Thyroid gland (tissue), 4 donors: ENCODE measurements at regions not wholly inside any gene's neighbourhood (a gene's known extent, or its start where the extent isn't known, plus 50 kb on each side); places are given as distances from the start of the nearest gene placed in this dataset.

Source experiments
- CTCF ChIP-seq, 6 experiments: fragments of 200-600 bp in 3 of 6; fragments of 450-650 bp in 3 of 6; sonication (generic) in 3 of 6; IDR thresholded peaks; one replicate each; pipeline ENCODE4 v1.5.1; 2016 to 2019; ENCODE audit warnings: antibody characterized with exemption in 6 of 6, mild to moderate bottlenecking in 2 of 6, inconsistent platforms in 1 of 6, moderate library complexity in 1 of 6
- POLR2A ChIP-seq, 2 donors: fragments of 450-650 bp; IDR thresholded peaks; one replicate each; pipeline ENCODE4 v1.6.1; 2017; ENCODE audit warnings: antibody characterized with exemption in 2 of 2, mild to moderate bottlenecking in 2 of 2, moderate library complexity in 1 of 2

GRCh38 chr2:78330193-78330592 is 695.3 kb upstream of the REG3G start:
- TF ChIP-seq POLR2A (IDR thresholded peaks at IDR 0.05) (no peak), CTCF (IDR thresholded peaks at IDR 0.05) (no peak)
